ENCODE measurements at regions not wholly inside any gene's neighbourhood (a gene's known extent, or its start where the extent isn't known, plus 50 kb on each side); places are given as distances from the start of the nearest gene placed in this dataset.
A peak's percentile ranks its signal among the peaks of the same experiment; 100 is the strongest.

DNA sequence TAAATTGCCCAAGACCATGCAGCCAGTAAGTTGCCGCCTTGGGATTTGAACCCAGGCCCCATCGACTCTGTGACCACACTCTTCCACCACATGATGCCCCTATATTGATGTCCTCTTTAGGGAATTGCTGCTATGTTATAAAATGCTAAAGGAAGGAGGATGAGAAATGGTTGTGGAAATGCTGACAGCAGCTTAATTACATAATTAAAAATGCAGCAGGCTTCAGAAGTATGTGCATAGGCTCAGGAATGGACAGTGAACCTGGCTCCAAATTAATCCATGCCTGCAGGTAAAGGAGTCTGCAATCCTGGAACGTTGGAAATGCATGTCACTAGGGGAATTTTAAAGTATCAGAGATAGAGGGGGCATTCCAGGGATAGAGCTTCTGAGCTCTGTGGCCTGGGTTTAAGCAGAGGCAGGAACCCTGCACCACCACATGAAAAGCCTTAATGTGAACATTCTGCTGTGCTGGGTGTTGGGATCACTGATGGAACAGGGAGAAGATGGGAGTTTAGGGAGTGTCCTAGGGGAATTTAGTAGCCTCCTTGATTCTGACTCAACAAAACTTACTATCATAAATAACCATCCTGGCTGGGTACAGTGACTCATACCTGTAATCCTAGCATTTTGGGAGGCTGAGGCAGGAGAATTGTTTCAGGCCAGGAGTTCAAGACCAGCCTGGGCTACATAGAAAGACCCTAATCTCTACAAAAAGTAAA lies 76.1 kb upstream of the CCDC85A start:
- H3K4me3 Mint-ChIP-seq = no peak overlapping the region
- H3K4me1 Mint-ChIP-seq = peaks cover 25% of the 10 kb centered on the region
- H3K36me3 Mint-ChIP-seq (ENCODE audit: low read depth) = no peaks in the 10 kb centered on the region
- H3K27ac Mint-ChIP-seq (ENCODE audit: unreplicated experiment) = no peak overlapping the region
- no peak for DNase-seq (ENCODE audit: low read depth, low spot score)
- peaks cover 4% of the 10 kb centered on the region for H3K9me3 Mint-ChIP-seq
- H3K27me3 Mint-ChIP-seq (ENCODE audit: low read depth) = no peaks in the 10 kb centered on the region
- TF ChIP-seq, protein P1, sequence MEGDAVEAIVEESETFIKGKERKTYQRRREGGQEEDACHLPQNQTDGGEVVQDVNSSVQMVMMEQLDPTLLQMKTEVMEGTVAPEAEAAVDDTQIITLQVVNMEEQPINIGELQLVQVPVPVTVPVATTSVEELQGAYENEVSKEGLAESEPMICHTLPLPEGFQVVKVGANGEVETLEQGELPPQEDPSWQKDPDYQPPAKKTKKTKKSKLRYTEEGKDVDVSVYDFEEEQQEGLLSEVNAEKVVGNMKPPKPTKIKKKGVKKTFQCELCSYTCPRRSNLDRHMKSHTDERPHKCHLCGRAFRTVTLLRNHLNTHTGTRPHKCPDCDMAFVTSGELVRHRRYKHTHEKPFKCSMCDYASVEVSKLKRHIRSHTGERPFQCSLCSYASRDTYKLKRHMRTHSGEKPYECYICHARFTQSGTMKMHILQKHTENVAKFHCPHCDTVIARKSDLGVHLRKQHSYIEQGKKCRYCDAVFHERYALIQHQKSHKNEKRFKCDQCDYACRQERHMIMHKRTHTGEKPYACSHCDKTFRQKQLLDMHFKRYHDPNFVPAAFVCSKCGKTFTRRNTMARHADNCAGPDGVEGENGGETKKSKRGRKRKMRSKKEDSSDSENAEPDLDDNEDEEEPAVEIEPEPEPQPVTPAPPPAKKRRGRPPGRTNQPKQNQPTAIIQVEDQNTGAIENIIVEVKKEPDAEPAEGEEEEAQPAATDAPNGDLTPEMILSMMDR (conservative IDR thresholded peaks at IDR 0.05) = no peak

DNA sequence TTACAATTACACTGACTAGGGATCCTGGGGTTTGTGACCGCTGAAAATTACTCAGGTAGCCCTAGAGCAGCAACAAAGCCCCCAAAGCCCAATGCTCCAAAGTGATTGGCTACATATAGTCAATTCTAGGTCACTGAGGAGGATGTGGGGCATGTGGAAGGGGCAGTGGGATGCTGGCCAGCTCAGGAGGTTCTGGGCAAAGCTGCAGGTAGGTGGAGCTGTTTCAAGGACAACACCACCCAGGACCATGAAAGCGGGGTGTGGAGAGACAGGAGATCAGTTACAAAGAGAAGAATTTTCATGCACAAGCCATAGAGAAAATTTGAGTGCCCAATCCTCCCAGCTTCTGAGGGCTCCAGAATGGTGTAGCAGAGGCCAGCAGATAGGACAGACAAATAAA lies 75.0 kb upstream of the CCDC85A start:
- no peaks in the 10 kb centered on the region for H3K27me3 Mint-ChIP-seq (ENCODE audit: low read depth)
- H3K9me3 Mint-ChIP-seq = peaks cover 4% of the 10 kb centered on the region
- TF ChIP-seq, protein P1 (conservative IDR thresholded peaks at IDR 0.05) = no peak
- no peak for DNase-seq (ENCODE audit: low read depth, low spot score)
- H3K4me1 Mint-ChIP-seq = peaks cover 37% of the 10 kb centered on the region
- no peak overlapping the region for H3K27ac Mint-ChIP-seq (ENCODE audit: unreplicated experiment)
- H3K36me3 Mint-ChIP-seq (ENCODE audit: low read depth) = no peaks in the 10 kb centered on the region
- H3K4me3 Mint-ChIP-seq = no peak overlapping the region

DNA sequence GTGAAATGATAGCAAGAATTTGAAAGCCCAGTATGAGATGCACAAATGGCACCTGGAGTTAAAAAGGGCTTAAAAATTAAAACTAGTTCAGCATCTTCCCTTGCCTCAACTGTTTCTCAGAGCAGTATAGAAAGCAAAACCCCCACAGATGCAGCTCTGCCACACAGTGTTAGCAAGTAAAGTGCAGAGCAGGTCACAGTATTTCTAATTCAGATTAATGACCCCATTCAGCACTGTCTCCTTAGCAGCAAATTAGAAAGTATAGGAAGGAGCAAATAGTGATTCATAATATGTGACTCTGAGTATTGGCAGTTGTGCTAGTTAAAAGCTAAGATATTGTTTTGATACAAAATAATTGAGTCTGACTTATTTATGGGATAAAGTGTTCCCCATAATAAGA lies 73.8 kb upstream of the CCDC85A start:
- no peak for DNase-seq (ENCODE audit: low read depth, low spot score)
- Mint-ChIP-seq H3K4me1 (peaks cover 42% of the 10 kb centered on the region), H3K36me3 (ENCODE audit: low read depth) (no peaks in the 10 kb centered on the region), H3K4me3 (no peak overlapping the region), H3K9me3 (no peaks in the 10 kb centered on the region), H3K27me3 (ENCODE audit: low read depth) (no peaks in the 10 kb centered on the region), H3K27ac (ENCODE audit: unreplicated experiment) (no peak overlapping the region)
- TF ChIP-seq, protein P1 (conservative IDR thresholded peaks at IDR 0.05) = no peak

DNA sequence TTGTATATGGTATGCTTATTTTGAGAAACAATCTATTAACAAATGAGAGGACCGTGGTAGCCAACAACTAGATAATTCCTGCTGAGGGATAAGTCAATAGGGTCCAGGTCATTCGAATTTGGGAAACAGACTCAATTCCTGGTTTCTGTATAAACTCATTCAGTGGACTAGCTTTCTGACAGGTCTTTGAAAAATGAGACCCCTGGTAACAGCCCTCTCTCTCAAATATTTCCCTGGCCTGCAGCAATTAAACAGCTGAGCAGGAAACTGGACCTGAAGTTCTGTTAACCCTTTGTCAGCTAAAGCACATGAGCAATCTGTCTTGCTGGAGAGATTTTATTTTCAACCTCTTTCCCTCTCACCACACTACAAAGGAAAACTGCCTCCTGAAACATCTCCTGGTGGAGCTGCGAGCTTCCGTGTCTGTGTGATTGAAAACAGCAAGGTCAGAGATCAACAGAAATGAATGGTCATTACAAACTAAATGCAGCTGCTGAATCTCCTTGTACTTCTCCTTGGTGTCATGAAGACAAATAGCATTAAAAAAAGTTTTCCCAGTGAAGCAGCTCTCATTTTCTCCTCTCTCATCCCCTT lies 70.3 kb upstream of the CCDC85A start:
- H3K4me3 Mint-ChIP-seq = no peak overlapping the region
- TF ChIP-seq, protein P1 (conservative IDR thresholded peaks at IDR 0.05) = no peak
- no peaks in the 10 kb centered on the region for H3K9me3 Mint-ChIP-seq
- no peaks in the 10 kb centered on the region for H3K36me3 Mint-ChIP-seq (ENCODE audit: low read depth)
- H3K4me1 Mint-ChIP-seq = peaks cover 52% of the 10 kb centered on the region
- no peak for DNase-seq (ENCODE audit: low read depth, low spot score)
- H3K27ac Mint-ChIP-seq (ENCODE audit: unreplicated experiment) = peak overlapping the region; percentile 65
- no peaks in the 10 kb centered on the region for H3K27me3 Mint-ChIP-seq (ENCODE audit: low read depth)

DNA sequence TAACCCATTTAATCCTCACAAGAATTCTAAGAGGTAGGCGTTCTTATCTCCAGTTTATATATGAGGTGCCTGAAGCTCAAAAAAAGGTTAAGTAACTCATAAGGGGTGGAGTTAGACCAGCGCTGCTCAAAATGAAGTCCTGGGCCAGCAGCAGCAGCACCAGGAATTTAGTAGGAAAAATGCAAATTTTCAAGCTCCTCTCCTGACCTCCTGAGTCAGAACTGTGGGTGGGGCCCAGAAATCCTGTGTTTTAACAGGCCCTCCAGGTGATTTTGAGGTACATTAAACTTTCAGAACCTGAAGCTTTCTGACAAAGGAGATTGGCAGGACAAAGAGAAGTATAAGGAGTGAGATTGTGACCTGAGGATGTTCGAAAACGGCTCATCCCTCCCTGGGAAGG lies 66.0 kb upstream of the CCDC85A start:
- H3K36me3 Mint-ChIP-seq (ENCODE audit: low read depth) = no peaks in the 10 kb centered on the region
- H3K4me3 Mint-ChIP-seq = no peak overlapping the region
- TF ChIP-seq, protein P1 (conservative IDR thresholded peaks at IDR 0.05) = no peak
- DNase-seq (ENCODE audit: low read depth, low spot score) = no peak
- H3K27ac Mint-ChIP-seq (ENCODE audit: unreplicated experiment) = no peak overlapping the region
- no peaks in the 10 kb centered on the region for H3K27me3 Mint-ChIP-seq (ENCODE audit: low read depth)
- no peaks in the 10 kb centered on the region for H3K9me3 Mint-ChIP-seq
- H3K4me1 Mint-ChIP-seq = peaks cover 37% of the 10 kb centered on the region

Data from neural crest cell (in vitro differentiated cells).